ENCODE measurements at regions not wholly inside any gene's neighbourhood (a gene's known extent, or its start where the extent isn't known, plus 50 kb on each side); places are given as distances from the start of the nearest gene placed in this dataset.

GRCh38 chr10:105969884-105970377 lies 1194.6 kb downstream of the SORCS1 start:
- no peak for TF ChIP-seq CTCF (IDR thresholded peaks at IDR 0.05; ENCODE audit: insufficient read depth, low read depth, low read length)
- no peaks in the 10 kb centered on the region for H3K36me3 ChIP-seq (ENCODE audit: control insufficient read depth, insufficient read depth, low read length)
- DNase-seq (ENCODE audit: low read depth) = no peak
- CTCF ChIA-PET = interaction anchor here (1.7 kb wide), 1 partner anchor 19 kb away, joined by 4 read pairs; no protein-coding TSS in a partner anchor
- POLR2A ChIA-PET = no interaction called here
- no peak overlapping the region for H3K4me3 ChIP-seq (ENCODE audit: low read depth, low read length)
- no peaks in the 10 kb centered on the region for H3K27me3 ChIP-seq (ENCODE audit: control insufficient read depth, insufficient read depth, low read length)

- ChIA-PET POLR2A (no interaction called here), CTCF (no interaction called here)
- H3K36me3 ChIP-seq (ENCODE audit: control insufficient read depth, insufficient read depth, low read length) = no peaks in the 10 kb centered on the region
- no peaks in the 10 kb centered on the region for H3K27me3 ChIP-seq (ENCODE audit: control insufficient read depth, insufficient read depth, low read length)
- no peak overlapping the region for H3K4me3 ChIP-seq (ENCODE audit: low read depth, low read length)
- TF ChIP-seq CTCF (IDR thresholded peaks at IDR 0.05; ENCODE audit: insufficient read depth, low read depth, low read length) = no peak
- no peak for DNase-seq (ENCODE audit: low read depth)
Observed at GRCh38 chr10:105968666-105969065, 1195.8 kb downstream of the SORCS1 start.

GRCh38 chr10:105967256-105967655 lies 1197.2 kb downstream of the SORCS1 start:
- Histone ChIP-seq H3K27me3 (ENCODE audit: control insufficient read depth, insufficient read depth, low read length) (no peaks in the 10 kb centered on the region), H3K36me3 (ENCODE audit: control insufficient read depth, insufficient read depth, low read length) (no peaks in the 10 kb centered on the region), H3K4me3 (ENCODE audit: low read depth, low read length) (no peak overlapping the region)
- CTCF ChIA-PET = no interaction called here
- POLR2A ChIA-PET = no interaction called here
- no peak for DNase-seq (ENCODE audit: low read depth)
- TF ChIP-seq CTCF (IDR thresholded peaks at IDR 0.05; ENCODE audit: insufficient read depth, low read depth, low read length) = no peak

- H3K4me3 ChIP-seq (ENCODE audit: low read depth, low read length) = no peak overlapping the region
- no peak for TF ChIP-seq CTCF (IDR thresholded peaks at IDR 0.05; ENCODE audit: insufficient read depth, low read depth, low read length)
- CTCF ChIA-PET = no interaction called here
- POLR2A ChIA-PET = no interaction called here
- H3K27me3 ChIP-seq (ENCODE audit: control insufficient read depth, insufficient read depth, low read length) = no peaks in the 10 kb centered on the region
- no peak for DNase-seq (ENCODE audit: low read depth)
- no peaks in the 10 kb centered on the region for H3K36me3 ChIP-seq (ENCODE audit: control insufficient read depth, insufficient read depth, low read length)
Observed at GRCh38 chr10:105965141-105965540, 1199.4 kb downstream of the SORCS1 start.

- Histone ChIP-seq H3K36me3 (ENCODE audit: control insufficient read depth, insufficient read depth, low read length) (no peaks in the 10 kb centered on the region), H3K4me3 (ENCODE audit: low read depth, low read length) (no peak overlapping the region), H3K27me3 (ENCODE audit: control insufficient read depth, insufficient read depth, low read length) (no peaks in the 10 kb centered on the region)
- ChIA-PET POLR2A (no interaction called here), CTCF (interaction anchor here (1.2 to 1.6 kb wide), 2 partner anchors 10 to 11 kb away, joined by 3 to 4 read pairs; no protein-coding TSS in a partner anchor)
- DNase-seq (ENCODE audit: low read depth) = no peak
- TF ChIP-seq CTCF (IDR thresholded peaks at IDR 0.05; ENCODE audit: insufficient read depth, low read depth, low read length) = no peak
Observed at GRCh38 chr10:105964009-105964408, 1200.5 kb downstream of the SORCS1 start.
